Liver (tissue), 3 donors: ENCODE measurements at regions not wholly inside any gene's neighbourhood (a gene's known extent, or its start where the extent isn't known, plus 50 kb on each side); places are given as distances from the start of the nearest gene placed in this dataset.

Experiments
- RAD21 ChIP-seq, 2 donors: IDR thresholded peaks; 2 replicates each; pipeline ENCODE4 v1.6.1; 2016; ENCODE audit warnings: antibody characterized with exemption in 2 of 2, mild to moderate bottlenecking in 2 of 2
- REST ChIP-seq: IDR thresholded peaks from 2 replicates; pipeline ENCODE4 v1.6.1; 2016; ENCODE audit warnings: antibody characterized with exemption, mild to moderate bottlenecking
- TF ChIP-seq, protein P1 (sequence below): fragments of 150-350 bp; IDR thresholded peaks from 2 replicates; pipeline ENCODE4 v1.5.1; 2017; ENCODE audit warnings: improper control_type of control experiment, low read depth, low read length; ENCODE audit not compliant: missing input control
- donor health status: healthy.
- donor health status: healthy.

DNA sequence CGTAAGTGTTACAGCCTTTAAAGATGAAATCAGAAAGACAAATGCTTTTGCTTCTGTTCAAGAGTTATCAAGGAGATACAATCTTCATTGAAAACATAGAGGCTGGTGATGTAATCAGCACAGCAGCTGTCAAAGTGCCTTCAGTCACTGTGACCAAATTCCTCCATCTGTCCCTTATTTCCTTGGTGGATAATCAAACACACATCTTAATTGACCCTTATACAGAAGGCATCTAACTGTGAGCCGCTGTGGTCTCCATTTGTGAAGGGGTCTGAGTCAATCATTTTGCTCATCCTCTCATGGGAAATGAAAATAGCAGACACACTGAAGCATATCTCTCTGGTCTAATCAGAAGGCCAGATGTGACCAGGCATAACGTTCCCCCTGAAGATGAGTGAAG is 130.1 kb upstream of the TLR4 start:
- TF ChIP-seq, protein P1, sequence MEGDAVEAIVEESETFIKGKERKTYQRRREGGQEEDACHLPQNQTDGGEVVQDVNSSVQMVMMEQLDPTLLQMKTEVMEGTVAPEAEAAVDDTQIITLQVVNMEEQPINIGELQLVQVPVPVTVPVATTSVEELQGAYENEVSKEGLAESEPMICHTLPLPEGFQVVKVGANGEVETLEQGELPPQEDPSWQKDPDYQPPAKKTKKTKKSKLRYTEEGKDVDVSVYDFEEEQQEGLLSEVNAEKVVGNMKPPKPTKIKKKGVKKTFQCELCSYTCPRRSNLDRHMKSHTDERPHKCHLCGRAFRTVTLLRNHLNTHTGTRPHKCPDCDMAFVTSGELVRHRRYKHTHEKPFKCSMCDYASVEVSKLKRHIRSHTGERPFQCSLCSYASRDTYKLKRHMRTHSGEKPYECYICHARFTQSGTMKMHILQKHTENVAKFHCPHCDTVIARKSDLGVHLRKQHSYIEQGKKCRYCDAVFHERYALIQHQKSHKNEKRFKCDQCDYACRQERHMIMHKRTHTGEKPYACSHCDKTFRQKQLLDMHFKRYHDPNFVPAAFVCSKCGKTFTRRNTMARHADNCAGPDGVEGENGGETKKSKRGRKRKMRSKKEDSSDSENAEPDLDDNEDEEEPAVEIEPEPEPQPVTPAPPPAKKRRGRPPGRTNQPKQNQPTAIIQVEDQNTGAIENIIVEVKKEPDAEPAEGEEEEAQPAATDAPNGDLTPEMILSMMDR = no peak
- no peak for TF ChIP-seq REST
- TF ChIP-seq RAD21 (IDR thresholded peaks at IDR 0.05) = no peak
